Kidney glomerular epithelial cell (primary cell): ENCODE measurements at regions not wholly inside any gene's neighbourhood (a gene's known extent, or its start where the extent isn't known, plus 50 kb on each side); places are given as distances from the start of the nearest gene placed in this dataset.

ENCODE experiments used
- DNase-seq: peaks from one replicate; lab custom pipeline; 2025; lab: John Stamatoyannopoulos, UW

GRCh38 chr10:89095701-89096391, 105.2 kb downstream of the FAS start:
- no peak for DNase-seq

- DNase-seq = no peak
These were observed 103.1 kb downstream of the FAS start for GRCh38 chr10:89093728-89094127.

DNA sequence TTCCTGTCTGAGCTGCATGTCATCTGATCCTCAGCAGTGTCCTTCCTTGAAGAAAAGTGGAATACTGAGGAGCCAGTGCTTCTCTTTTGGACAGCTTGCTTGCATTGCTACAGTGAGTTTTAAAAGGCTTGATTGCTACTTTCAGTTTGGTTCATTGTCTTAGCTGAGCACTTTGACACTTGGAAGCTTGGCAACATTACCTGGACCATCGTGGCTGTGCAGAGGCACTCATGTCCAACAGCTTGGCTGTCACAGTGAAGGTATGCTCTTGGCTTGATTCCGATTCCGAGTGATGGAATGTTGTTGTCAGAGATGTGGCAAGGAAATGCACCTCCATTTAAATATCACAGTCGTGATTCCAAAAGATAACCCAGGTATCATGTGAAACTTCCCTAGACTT, 102.4 kb downstream of the FAS start:
- DNase-seq = no peak

DNA sequence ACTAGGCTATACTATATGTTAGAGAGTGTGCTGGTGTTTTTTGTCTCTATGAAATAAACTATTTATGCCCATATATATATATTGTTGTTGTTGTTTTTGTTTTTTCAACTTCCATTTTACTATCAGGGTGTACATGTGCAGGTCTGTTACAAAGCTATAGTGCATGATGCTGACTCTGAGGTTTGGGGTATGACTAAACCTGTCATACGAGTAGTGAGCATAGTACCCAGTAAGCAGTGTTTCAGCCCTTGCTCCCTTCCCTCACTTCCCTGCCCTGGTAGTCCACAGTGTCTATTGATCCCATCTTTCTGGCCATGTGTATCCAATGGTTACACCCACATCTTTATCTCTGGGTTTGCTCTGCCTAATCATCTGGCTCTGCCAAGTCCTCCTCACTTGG, 101.8 kb downstream of the FAS start:
- no peak for DNase-seq

- DNase-seq = no peak
These were observed 100.9 kb downstream of the FAS start for GRCh38 chr10:89091496-89091895.

GRCh38 chr10:89090756-89091445, 100.3 kb downstream of the FAS start:
- no peak for DNase-seq

GRCh38 chr10:89086801-89087521, 96.4 kb downstream of the FAS start:
- no peak for DNase-seq

GRCh38 chr10:89085153-89085552, 94.6 kb downstream of the FAS start:
- DNase-seq = no peak

- DNase-seq = no peak
These were observed 91.5 kb downstream of the FAS start for GRCh38 chr10:89082086-89082485.

DNA sequence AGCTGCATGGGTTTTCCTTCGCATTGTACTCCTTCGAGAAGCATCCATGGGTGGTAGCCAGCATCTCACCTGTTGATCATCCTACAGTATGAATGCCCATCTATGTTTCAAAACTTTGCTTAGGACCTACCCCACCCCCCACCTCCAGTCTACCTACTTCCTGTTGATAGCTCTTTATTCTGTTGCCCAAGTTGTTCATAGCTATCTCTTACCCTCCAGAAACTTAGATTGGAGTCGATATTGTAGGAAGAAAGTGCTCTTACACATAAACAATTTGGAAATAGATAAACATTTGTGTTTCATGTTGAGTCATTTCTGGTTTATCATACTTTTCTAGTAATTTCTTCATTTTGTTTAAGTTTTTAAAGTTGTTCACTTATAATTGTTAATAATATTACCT, 90.1 kb downstream of the FAS start:
- no peak for DNase-seq

DNA sequence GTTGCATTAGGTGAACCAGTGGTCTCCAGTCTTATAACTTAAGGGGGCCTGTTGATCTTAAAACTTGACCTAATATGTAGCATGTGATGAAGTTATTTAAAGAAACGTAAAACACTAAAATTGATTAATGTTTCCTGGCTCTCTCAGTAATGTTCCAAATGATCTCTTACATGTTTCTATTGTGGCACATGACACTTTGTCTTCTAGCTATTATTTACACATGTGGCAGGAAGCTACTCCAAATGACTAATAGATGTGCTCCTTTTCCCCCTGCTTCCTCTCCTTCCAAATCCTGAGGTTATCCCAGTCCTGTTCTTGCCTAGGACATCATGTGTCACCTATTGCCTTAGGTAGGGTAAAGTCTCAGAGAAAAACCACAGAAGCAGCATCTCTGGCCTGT, 89.4 kb downstream of the FAS start:
- no peak for DNase-seq

GRCh38 chr10:89078724-89079672, 88.4 kb downstream of the FAS start:
- DNase-seq = no peak

DNA sequence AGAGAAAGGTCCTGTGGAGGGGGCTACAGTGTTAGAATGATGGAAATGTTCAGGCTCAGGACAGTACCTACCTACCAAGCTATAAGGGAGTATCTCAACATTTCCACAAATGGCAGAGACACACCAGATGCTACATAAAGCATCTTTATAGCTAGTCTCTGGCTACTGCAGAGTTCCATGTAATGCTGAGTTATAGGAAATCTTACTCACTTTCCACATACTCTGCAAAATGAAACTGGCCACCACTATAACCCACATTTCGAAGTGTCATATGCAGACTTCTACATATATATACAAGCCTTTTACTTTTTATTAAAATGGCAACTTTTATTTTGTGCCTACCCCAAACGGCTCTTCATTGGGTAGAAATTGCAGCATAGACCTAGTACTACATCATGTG, 85.5 kb downstream of the FAS start:
- DNase-seq = no peak

DNA sequence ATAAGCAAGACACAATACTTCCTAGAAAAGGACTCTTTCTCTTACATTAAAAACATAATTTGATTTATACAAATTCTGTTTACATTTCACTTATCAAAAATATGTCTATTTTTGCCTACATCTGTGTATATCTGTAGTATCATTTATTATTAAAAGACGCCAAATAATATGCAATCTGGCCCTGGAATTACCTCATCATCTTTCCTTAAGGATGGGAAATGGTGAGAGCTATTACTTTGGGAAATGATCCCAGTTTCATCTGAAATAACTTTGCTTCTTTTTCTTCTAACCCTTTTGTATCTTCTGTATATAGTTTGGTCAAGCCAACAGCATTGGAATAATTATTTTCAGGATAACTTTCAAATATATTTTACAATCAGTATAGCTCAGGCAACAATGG, 85.0 kb downstream of the FAS start:
- DNase-seq = no peak

DNA sequence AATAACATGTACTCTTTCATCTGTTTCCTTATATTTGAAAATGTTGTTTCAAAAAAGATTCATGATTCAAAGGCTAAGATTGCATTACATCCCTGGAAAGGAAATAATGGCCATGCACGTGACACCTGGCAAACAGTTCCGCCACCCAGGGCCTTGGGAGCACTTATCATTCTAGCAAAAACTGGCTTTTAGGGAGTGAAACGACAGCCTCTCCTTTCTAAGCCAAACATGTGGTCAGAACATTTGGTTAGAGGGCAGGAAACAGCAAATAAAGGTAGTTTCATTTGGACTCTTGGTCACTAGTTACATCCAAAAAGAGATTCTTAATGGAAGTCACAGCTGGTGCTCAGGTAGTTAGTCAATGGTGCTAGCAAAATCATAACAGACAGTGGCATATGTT, 83.5 kb downstream of the FAS start:
- DNase-seq = no peak

DNA sequence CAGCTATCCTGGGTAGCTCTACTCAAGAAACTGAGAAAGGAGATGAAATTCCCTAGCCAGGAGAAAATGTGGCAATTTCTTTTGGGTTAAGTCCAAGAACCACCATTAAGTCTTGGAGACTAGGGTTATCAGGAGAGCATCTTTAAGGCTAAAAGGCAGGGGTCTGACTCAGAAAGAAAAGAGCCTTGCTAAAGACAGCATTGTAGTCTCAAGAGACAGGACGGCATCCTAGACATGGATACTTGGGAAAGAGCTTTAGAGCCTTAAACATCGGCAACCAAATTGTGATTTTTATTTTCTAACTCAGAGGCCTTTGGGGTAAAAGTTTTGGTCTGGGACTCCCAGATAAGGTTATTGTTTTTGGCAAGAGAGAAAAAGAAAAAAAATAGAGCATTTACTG, 83.1 kb downstream of the FAS start:
- no peak for DNase-seq

GRCh38 chr10:89069589-89069988, 79.0 kb downstream of the FAS start:
- DNase-seq = no peak
